ENCODE measurements at regions not wholly inside any gene's neighbourhood (a gene's known extent, or its start where the extent isn't known, plus 50 kb on each side); places are given as distances from the start of the nearest gene placed in this dataset.

DNA sequence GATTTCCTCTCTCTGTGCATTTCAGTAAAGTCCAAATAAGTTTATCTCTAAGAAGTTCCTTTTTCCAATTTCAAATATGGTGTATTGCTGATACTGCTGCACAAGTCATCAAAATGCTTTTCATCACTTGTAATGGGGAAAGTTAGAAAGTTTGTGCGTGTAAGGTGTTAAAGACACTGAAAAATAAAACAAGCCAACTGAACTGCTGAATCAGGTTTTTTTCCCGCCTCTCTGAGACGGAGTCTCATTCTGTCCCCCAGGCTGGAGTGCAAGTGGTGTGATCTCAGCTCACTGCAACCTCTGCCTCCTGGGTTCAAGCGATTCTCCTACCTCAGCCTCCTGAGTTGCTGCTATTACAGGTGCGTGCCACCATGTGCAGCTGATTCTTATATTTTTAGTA, 400.9 kb downstream of the LRRC70 start:
- TF ChIP-seq POU5F1 (IDR thresholded peaks at IDR 0.05; ENCODE audit: borderline replicate concordance, low read depth, low read length, partially characterized antibody) (no peak), NR2C1 (IDR thresholded peaks at IDR 0.05) (no peak), NR2C1 (tag; IDR thresholded peaks at IDR 0.05) (no peak), ZFX (CRISPR knock-in tag; IDR thresholded peaks at IDR 0.05) (no peak), NR1H2 (CRISPR knock-in tag; IDR thresholded peaks at IDR 0.05) (no peak), NFE2 (IDR thresholded peaks at IDR 0.05; ENCODE audit: low read depth) (no peak), PHF21A (IDR thresholded peaks at IDR 0.05; ENCODE audit: borderline replicate concordance, low read depth) (no peak), FOXA1 (IDR thresholded peaks at IDR 0.05; ENCODE audit: borderline replicate concordance) (no peak), EP300 (IDR thresholded peaks at IDR 0.05; ENCODE audit: low read length) (no peak), REST (IDR thresholded peaks at IDR 0.05; ENCODE audit: borderline replicate concordance) (no peak), REST (CRISPR knock-in tag; IDR thresholded peaks at IDR 0.05; ENCODE audit: low read depth) (no peak), ZBTB26 (CRISPR knock-in tag; IDR thresholded peaks at IDR 0.05) (no peak), ZBTB34 (CRISPR knock-in tag; IDR thresholded peaks at IDR 0.05) (no peak)
- TF ChIP-seq, protein P1, sequence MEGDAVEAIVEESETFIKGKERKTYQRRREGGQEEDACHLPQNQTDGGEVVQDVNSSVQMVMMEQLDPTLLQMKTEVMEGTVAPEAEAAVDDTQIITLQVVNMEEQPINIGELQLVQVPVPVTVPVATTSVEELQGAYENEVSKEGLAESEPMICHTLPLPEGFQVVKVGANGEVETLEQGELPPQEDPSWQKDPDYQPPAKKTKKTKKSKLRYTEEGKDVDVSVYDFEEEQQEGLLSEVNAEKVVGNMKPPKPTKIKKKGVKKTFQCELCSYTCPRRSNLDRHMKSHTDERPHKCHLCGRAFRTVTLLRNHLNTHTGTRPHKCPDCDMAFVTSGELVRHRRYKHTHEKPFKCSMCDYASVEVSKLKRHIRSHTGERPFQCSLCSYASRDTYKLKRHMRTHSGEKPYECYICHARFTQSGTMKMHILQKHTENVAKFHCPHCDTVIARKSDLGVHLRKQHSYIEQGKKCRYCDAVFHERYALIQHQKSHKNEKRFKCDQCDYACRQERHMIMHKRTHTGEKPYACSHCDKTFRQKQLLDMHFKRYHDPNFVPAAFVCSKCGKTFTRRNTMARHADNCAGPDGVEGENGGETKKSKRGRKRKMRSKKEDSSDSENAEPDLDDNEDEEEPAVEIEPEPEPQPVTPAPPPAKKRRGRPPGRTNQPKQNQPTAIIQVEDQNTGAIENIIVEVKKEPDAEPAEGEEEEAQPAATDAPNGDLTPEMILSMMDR (IDR thresholded peaks at IDR 0.05 in 2 of 3, conservative IDR thresholded peaks at IDR 0.05 in 1 of 3; ENCODE audit: insufficient read depth in 2 of 3, low read depth in 1 of 3, low read length in 3 of 3) = no peak
- TF ChIP-seq, protein P2, sequence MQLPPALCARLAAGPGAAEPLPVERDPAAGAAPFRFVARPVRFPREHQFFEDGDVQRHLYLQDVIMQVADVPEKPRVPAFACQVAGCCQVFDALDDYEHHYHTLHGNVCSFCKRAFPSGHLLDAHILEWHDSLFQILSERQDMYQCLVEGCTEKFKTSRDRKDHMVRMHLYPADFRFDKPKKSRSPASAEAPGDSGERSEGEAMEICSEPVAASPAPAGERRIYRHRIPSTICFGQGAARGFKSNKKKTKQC (CRISPR knock-in tag; IDR thresholded peaks at IDR 0.05) = no peak

All from K562 (cell line).